ENCODE measurements at regions not wholly inside any gene's neighbourhood (a gene's known extent, or its start where the extent isn't known, plus 50 kb on each side); places are given as distances from the start of the nearest gene placed in this dataset.

DNA sequence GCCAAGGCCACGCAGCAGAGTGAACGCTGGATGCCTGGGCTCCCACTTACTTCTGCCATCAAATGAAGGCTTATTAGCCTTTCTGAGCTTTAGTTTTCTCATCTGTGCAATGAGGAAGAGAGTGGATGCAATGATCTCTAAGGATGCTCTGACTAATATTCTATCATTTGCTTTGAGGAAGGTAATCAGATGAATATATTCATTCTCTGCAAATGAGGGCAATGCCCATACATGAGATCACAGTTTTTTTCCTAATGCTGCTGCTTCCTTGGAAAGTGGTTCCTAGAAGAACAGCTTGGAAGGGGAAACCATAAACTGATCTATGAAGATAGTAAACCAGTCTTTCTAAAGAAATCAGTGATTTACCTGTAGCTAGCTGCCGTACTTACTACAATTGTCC is 152.4 kb downstream of the NSG2 start:
- no peak for TF ChIP-seq TCF7L2 (IDR thresholded peaks at IDR 0.05; ENCODE audit: low read depth, low read length)
- TF ChIP-seq, protein P1, sequence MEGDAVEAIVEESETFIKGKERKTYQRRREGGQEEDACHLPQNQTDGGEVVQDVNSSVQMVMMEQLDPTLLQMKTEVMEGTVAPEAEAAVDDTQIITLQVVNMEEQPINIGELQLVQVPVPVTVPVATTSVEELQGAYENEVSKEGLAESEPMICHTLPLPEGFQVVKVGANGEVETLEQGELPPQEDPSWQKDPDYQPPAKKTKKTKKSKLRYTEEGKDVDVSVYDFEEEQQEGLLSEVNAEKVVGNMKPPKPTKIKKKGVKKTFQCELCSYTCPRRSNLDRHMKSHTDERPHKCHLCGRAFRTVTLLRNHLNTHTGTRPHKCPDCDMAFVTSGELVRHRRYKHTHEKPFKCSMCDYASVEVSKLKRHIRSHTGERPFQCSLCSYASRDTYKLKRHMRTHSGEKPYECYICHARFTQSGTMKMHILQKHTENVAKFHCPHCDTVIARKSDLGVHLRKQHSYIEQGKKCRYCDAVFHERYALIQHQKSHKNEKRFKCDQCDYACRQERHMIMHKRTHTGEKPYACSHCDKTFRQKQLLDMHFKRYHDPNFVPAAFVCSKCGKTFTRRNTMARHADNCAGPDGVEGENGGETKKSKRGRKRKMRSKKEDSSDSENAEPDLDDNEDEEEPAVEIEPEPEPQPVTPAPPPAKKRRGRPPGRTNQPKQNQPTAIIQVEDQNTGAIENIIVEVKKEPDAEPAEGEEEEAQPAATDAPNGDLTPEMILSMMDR (IDR thresholded peaks at IDR 0.05) = no peak
- no peak for TF ChIP-seq POLR2AphosphoS5 (IDR thresholded peaks at IDR 0.05; ENCODE audit: low read depth, low read length)

Data from Panc1 (cell line).